ENCODE measurements at regions not wholly inside any gene's neighbourhood (a gene's known extent, or its start where the extent isn't known, plus 50 kb on each side); places are given as distances from the start of the nearest gene placed in this dataset.
A peak's percentile ranks its signal among the peaks of the same experiment; 100 is the strongest.

DNA sequence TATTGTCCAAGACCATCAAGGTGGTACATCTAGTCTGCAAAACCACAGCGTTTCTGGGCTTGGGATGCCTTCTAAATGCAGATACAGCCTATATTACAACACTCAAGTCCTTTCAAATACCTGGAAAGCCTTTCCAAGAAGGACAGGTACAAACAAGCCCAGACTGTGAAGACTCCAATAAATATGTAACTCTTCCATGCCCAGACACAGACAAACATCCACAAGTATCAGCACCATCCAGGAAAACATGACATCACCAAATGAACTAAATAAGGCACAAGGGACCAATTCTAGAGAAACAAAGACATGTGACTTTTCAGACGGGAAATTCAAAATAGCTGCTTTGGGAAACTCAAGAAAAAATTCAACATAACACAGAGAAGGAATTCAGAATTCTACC is 152.7 kb upstream of the POC5 start:
- 0 out of 2 replicates have a peak, but pooled peaks cover 2% of the 10 kb centered on the region for H3K9me2 ChIP-seq (ENCODE audit: insufficient read depth)
- no peak for ATAC-seq
- peak overlapping the region; percentile 12; the same call in 1 of the 2 replicates for H2AFZ ChIP-seq
- no peak overlapping the region for H3K4me2 ChIP-seq
- DNase-seq (ENCODE audit: low spot score) = no peak
- H3K79me2 ChIP-seq (replicated peaks; ENCODE audit: insufficient read depth) = no peaks in the 10 kb centered on the region
- H3K4me3 ChIP-seq = no peak overlapping the region
- H3F3A ChIP-seq (replicated peaks; ENCODE audit: low read depth) = no peaks in the 10 kb centered on the region
- H3K27me3 ChIP-seq (ENCODE audit: insufficient read depth) = no peaks in the 10 kb centered on the region
- Mint-ChIP-seq H3K36me3 (ENCODE audit: low read depth) (no peaks in the 10 kb centered on the region), H3K27ac (no peak overlapping the region), H3K9me3 (no peaks in the 10 kb centered on the region), H3K27me3 (ENCODE audit: insufficient read depth, low read depth, poor library complexity) (peaks cover 2% of the 10 kb centered on the region), H3K4me3 (no peak overlapping the region), H3K4me1 (no peaks in the 10 kb centered on the region)
- no peak overlapping the region for H3K27ac ChIP-seq (ENCODE audit: low read depth)
- no peaks in the 10 kb centered on the region for H4K20me1 ChIP-seq (replicated peaks; ENCODE audit: insufficient read depth)
- no peaks in the 10 kb centered on the region for H3K36me3 ChIP-seq (ENCODE audit: insufficient read depth)
- H3K4me1 ChIP-seq (ENCODE audit: insufficient read depth) = no peaks in the 10 kb centered on the region
- TF ChIP-seq, protein P1, sequence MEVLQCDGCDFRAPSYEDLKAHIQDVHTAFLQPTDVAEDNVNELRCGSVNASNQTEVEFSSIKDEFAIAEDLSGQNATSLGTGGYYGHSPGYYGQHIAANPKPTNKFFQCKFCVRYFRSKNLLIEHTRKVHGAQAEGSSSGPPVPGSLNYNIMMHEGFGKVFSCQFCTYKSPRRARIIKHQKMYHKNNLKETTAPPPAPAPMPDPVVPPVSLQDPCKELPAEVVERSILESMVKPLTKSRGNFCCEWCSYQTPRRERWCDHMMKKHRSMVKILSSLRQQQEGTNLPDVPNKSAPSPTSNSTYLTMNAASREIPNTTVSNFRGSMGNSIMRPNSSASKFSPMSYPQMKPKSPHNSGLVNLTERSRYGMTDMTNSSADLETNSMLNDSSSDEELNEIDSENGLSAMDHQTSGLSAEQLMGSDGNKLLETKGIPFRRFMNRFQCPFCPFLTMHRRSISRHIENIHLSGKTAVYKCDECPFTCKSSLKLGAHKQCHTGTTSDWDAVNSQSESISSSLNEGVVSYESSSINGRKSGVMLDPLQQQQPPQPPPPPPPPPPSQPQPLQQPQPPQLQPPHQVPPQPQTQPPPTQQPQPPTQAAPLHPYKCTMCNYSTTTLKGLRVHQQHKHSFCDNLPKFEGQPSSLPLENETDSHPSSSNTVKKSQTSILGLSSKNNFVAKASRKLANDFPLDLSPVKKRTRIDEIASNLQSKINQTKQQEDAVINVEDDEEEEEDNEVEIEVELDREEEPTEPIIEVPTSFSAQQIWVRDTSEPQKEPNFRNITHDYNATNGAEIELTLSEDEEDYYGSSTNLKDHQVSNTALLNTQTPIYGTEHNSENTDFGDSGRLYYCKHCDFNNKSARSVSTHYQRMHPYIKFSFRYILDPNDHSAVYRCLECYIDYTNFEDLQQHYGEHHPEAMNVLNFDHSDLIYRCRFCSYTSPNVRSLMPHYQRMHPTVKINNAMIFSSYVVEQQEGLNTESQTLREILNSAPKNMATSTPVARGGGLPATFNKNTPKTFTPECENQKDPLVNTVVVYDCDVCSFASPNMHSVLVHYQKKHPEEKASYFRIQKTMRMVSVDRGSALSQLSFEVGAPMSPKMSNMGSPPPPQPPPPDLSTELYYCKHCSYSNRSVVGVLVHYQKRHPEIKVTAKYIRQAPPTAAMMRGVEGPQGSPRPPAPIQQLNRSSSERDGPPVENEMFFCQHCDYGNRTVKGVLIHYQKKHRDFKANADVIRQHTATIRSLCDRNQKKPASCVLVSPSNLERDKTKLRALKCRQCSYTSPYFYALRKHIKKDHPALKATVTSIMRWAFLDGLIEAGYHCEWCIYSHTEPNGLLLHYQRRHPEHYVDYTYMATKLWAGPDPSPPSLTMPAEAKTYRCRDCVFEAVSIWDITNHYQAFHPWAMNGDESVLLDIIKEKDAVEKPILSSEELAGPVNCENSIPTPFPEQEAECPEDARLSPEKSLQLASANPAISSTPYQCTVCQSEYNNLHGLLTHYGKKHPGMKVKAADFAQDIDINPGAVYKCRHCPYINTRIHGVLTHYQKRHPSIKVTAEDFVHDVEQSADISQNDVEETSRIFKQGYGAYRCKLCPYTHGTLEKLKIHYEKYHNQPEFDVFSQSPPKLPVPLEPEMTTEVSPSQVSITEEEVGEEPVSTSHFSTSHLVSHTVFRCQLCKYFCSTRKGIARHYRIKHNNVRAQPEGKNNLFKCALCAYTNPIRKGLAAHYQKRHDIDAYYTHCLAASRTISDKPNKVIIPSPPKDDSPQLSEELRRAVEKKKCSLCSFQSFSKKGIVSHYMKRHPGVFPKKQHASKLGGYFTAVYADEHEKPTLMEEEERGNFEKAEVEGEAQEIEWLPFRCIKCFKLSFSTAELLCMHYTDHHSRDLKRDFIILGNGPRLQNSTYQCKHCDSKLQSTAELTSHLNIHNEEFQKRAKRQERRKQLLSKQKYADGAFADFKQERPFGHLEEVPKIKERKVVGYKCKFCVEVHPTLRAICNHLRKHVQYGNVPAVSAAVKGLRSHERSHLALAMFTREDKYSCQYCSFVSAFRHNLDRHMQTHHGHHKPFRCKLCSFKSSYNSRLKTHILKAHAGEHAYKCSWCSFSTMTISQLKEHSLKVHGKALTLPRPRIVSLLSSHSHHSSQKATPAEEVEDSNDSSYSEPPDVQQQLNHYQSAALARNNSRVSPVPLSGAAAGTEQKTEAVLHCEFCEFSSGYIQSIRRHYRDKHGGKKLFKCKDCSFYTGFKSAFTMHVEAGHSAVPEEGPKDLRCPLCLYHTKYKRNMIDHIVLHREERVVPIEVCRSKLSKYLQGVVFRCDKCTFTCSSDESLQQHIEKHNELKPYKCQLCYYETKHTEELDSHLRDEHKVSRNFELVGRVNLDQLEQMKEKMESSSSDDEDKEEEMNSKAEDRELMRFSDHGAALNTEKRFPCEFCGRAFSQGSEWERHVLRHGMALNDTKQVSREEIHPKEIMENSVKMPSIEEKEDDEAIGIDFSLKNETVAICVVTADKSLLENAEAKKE (CRISPR knock-in tag; IDR thresholded peaks at IDR 0.05) = no peak
- no peak for TF ChIP-seq EZH2 (IDR thresholded peaks at IDR 0.05; ENCODE audit: low read depth, unreplicated experiment)
- TF ChIP-seq EZH2phosphoT487 (IDR thresholded peaks at IDR 0.05; ENCODE audit: unreplicated experiment) = no peak
- TF ChIP-seq ZNF331 (CRISPR knock-in tag; IDR thresholded peaks at IDR 0.05; ENCODE audit: low read depth) = no peak
- TF ChIP-seq NANOG (IDR thresholded peaks at IDR 0.05; ENCODE audit: borderline replicate concordance) = no peak
- TF ChIP-seq, protein P2, sequence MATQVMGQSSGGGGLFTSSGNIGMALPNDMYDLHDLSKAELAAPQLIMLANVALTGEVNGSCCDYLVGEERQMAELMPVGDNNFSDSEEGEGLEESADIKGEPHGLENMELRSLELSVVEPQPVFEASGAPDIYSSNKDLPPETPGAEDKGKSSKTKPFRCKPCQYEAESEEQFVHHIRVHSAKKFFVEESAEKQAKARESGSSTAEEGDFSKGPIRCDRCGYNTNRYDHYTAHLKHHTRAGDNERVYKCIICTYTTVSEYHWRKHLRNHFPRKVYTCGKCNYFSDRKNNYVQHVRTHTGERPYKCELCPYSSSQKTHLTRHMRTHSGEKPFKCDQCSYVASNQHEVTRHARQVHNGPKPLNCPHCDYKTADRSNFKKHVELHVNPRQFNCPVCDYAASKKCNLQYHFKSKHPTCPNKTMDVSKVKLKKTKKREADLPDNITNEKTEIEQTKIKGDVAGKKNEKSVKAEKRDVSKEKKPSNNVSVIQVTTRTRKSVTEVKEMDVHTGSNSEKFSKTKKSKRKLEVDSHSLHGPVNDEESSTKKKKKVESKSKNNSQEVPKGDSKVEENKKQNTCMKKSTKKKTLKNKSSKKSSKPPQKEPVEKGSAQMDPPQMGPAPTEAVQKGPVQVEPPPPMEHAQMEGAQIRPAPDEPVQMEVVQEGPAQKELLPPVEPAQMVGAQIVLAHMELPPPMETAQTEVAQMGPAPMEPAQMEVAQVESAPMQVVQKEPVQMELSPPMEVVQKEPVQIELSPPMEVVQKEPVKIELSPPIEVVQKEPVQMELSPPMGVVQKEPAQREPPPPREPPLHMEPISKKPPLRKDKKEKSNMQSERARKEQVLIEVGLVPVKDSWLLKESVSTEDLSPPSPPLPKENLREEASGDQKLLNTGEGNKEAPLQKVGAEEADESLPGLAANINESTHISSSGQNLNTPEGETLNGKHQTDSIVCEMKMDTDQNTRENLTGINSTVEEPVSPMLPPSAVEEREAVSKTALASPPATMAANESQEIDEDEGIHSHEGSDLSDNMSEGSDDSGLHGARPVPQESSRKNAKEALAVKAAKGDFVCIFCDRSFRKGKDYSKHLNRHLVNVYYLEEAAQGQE (IDR thresholded peaks at IDR 0.05; ENCODE audit: unreplicated experiment) = no peak
- no peak for TF ChIP-seq ZNF114 (CRISPR knock-in tag; IDR thresholded peaks at IDR 0.05)
- TF ChIP-seq CREB1 (CRISPR knock-in tag; IDR thresholded peaks at IDR 0.05; ENCODE audit: low read depth) = no peak
- no peak for TF ChIP-seq POLR2AphosphoS5 (IDR thresholded peaks at IDR 0.05; ENCODE audit: low read depth)
- TF ChIP-seq, protein P3, sequence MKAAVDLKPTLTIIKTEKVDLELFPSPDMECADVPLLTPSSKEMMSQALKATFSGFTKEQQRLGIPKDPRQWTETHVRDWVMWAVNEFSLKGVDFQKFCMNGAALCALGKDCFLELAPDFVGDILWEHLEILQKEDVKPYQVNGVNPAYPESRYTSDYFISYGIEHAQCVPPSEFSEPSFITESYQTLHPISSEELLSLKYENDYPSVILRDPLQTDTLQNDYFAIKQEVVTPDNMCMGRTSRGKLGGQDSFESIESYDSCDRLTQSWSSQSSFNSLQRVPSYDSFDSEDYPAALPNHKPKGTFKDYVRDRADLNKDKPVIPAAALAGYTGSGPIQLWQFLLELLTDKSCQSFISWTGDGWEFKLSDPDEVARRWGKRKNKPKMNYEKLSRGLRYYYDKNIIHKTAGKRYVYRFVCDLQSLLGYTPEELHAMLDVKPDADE (IDR thresholded peaks at IDR 0.05) = no peak
- TF ChIP-seq JUNB (IDR thresholded peaks at IDR 0.05; ENCODE audit: unreplicated experiment) = no peak
- TF ChIP-seq, protein P4, sequence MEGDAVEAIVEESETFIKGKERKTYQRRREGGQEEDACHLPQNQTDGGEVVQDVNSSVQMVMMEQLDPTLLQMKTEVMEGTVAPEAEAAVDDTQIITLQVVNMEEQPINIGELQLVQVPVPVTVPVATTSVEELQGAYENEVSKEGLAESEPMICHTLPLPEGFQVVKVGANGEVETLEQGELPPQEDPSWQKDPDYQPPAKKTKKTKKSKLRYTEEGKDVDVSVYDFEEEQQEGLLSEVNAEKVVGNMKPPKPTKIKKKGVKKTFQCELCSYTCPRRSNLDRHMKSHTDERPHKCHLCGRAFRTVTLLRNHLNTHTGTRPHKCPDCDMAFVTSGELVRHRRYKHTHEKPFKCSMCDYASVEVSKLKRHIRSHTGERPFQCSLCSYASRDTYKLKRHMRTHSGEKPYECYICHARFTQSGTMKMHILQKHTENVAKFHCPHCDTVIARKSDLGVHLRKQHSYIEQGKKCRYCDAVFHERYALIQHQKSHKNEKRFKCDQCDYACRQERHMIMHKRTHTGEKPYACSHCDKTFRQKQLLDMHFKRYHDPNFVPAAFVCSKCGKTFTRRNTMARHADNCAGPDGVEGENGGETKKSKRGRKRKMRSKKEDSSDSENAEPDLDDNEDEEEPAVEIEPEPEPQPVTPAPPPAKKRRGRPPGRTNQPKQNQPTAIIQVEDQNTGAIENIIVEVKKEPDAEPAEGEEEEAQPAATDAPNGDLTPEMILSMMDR (conservative IDR thresholded peaks at IDR 0.05; ENCODE audit: low read depth in 2 of 2) = no peak
- no peak for TF ChIP-seq STAT1 (IDR thresholded peaks at IDR 0.05; ENCODE audit: unreplicated experiment)
